GM18873 (cell line): ENCODE measurements at regions not wholly inside any gene's neighbourhood (a gene's known extent, or its start where the extent isn't known, plus 50 kb on each side); places are given as distances from the start of the nearest gene placed in this dataset.
"Not testable (repeated sequence)": the region's sequence is repeated elsewhere in the genome, so short reads cannot be mapped to it uniquely, and the experiment has no call there.

Source experiments
- ATAC-seq: cut with Tn5 transposase; IDR thresholded peaks from one replicate; pipeline ENCODE4 v1.9.1; 2021; ENCODE audit warnings: mild to moderate bottlenecking, moderate library complexity, moderate number of reproducible peaks; ENCODE audit not compliant: unreplicated experiment, low FRiP score

DNA sequence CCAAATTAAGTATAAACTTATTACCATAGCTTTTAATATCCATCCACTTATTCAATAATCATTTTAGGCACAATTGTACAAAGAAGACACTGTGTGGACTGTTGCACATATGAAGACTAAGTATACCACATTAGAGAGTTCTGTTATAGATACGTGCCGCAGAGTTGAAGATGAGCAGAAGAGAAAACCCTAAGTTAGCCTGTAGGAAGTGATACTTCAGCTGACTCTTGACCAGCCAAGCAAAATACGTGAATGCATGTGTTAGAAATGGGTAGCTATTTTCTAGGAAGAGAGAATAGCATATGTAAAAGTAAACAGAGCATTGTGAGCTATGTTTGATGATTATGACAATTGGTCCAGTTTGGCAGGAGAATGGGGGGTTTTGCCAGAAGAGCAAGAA is 272.0 kb upstream of the ATP11B start:
- no peak for ATAC-seq

DNA sequence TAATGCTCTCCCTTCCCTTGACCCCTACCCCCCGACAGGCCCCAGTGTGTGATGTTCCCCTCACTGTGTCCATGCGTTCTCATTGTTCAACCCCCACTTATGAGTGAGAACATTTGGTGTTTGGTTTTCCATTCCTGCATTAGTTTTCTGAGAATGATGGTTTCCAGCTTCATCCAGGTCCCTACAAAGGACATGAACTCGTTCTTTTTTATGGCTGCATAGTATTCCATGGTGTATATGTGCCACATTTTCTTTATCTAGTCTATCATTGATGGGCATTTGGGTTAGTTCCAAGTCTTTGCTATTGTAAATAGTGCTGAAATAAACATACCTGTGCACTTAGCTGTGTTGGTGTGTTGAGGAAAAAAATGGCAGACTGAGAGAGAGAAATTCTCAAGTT is 269.9 kb upstream of the ATP11B start:
- not testable (repeated sequence) for ATAC-seq

DNA sequence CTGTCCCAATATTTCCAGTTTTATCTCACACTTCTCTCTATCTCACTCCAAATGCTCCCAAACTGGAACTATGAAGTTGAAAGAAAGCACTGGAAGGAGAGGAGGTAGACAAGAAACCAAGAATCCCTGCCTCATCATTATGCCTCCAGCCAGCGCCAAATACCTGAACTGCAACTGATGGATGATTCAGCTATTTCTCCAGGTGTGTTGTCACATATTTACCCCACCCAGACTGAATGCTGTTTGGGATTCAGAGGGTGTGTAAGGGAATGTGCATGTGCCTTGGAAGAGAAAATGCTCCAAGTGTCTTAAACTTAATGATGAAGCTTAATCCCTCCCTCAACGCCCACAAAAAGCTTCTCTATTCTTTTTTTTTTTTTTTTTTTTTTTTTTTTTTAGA is 269.5 kb upstream of the ATP11B start:
- no peak for ATAC-seq

DNA sequence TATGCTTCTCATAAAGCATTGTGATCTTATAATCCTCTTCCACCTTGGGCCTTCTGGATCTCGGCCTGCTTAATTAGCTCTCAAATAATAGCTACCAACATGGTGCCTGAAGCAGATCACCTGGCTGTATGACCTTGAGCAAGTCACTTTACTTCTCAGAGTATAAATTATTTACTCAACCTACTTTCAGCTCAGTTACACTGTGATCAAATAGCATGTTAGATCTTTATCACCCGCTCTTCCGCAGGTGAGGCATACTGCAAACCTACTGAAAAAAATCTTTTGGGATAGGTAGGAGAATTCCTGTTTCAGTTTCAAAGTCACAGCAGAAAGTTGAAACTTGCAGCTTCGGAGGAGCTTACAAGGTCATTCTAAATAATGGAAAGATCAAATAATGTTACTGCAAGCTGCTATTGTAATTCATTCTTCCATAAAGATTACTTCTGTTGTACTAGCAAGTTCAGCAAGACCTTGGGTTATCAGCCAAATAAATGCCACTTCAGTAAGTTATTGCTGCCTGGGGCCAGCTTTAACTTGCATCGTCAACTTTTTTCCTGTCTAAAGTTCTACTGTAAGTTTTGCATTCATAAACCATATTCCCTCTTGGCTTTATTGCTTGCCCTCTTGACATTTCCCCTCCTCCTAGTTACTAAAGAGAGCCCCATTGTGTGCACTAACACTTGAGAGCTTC is 268.4 kb upstream of the ATP11B start:
- no peak for ATAC-seq

DNA sequence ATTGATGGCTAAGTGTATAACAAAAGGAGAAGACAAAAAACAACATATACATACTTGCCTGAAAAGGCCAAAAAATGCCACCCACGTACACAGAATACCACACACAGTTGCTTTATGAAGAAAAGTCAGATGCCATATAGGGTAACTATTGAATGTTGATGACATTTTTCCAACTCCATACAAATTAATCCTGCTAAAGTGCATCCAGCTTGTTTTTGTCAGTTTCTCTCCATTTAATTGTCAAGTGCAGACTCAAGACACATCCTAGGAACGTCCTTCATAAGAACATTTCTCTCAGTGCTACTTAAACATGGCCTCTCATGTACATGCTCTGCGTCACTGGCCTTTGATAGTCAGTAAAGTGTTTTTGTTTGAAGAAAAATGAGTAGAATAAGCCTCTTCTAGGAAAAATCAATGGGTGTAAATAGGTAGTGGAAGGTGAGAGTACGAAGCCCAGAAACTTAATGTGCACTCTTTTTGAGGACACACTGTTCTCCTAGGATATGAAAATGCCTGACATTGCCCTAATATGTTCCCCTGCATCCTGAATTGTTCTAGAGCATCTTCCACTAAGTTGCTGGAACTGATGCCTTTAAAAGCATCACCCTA is 267.4 kb upstream of the ATP11B start:
- no peak for ATAC-seq

DNA sequence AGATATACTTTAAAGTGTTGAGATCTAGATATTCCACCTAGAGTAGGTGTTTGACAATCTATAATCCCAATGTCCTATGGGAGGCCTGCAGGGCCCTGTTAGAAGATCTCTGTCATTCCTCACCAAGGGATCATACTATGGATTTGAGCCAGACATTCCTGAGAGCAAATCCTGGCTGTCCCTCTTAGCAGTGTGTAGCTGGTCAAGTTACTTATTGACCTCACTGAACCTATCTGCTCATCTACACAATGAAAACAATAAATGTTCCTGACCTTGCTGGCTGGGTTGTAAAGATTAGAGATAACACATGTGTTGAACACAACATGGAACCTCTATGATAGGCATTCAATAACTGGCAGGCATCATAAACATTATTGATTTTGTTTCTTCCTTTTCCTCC is 265.6 kb upstream of the ATP11B start:
- ATAC-seq: no peak

DNA sequence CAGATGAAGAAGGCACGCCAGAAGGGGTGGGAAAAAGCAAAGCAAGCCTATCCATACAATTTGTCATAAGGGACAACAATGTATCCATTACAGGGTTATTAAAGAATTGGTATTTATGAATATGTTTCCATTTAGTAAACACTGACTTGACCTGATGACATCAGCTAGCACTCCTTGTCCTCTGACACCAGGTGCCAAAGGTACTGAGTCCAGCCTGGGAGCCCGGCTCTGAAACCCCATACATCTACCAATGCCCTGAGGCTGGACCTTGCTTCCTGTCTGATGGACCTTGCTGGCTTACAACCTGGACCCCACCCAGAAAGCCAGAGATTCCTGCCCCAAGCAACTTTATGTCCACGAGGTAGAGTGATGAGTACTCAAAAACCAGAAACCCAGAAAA is 263.0 kb upstream of the ATP11B start:
- no peak for ATAC-seq

DNA sequence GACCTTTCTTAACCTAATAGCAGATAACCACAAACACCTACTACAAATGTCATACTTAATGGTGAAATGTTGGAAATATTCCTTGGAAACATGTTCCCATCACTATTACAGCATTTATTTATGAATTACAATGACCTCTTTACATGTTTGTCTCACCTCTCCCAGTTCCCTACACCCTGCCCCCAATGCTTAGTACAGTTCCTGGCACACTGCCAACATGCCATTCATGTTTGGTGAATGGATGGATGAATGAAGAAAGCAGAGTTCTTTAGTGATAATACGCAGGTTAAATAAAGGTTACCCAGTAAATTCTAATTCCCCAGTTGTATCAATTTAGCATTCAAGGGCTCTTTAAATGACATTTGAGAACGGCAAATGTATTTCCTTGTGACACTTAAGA is 259.9 kb upstream of the ATP11B start:
- no peak for ATAC-seq

DNA sequence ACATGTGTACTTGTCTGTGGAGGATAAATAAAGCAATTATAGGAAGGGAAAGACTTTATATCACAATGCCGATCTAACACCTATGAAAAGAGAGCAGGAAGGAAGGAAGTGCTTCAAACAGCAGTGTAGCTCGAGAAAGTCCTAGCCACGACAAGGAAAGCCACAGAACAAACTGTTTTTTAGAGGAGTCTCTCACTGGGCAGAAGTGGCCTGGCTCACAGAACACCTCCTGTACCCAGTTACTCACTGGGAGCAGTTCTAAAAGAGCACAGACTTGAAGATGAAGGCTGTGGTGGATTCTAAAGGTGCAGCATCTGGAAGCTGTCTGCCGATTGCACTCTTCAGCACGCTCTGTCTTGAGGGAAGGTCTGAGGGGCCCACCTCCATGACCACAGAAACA is 248.8 kb upstream of the ATP11B start:
- ATAC-seq: no peak

DNA sequence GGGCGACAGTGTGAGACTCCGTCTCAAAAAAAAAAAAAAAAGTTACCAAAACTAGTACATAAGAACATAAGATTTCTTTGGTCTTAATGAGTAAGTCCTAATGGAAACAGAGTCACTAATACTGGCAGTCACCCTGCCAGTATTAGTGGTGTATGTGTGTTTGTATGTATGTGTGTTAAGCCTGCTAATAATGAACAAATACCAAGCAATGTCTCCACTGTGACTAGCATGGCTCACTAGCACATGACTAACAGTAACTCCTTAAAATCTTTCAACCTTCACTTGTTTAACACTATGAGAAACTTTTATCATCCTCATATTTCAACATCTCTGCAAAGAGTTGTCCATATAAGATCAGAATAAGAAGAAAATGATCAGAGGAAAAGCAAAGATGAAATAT is 231.0 kb upstream of the ATP11B start:
- ATAC-seq: no peak

DNA sequence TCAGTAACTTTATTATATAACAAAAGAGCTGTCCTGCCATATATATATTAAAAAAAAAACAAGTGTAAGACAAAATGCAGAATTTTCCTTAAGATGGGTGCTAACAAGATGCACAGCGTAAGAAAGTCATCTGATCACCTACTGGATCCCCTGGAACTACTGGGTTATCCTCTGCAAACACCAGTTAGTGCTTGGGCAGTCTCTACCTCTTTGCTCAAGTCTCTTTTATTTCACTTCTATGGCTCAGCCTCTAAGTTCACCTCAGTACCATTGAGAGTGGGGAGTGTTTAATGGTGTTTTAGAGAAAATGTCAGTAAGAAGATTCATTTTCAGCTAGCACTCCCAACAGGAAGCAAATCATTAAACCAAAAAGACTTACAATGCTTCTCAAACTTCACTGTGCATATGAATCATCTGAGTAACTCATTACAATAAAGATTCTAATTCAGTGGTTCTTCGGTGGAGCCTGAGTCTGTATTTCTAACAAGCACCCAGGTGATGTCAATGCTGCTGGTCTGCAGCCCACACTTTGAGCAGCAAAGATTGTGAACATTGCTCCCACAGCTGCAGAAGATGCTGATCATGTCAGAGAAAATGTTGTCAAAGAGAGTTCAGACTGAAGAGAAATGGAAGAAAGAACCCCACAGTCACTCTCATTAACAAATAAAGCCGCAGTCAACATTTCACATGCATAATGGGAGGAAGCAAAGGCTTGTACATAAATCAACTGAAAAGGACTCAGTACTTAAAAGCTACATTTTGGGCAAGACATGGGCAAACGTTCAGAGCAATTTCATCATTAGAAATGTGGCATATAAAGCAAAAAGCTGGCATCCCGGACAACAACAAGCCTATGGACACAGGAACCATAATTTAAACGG is 227.1 kb upstream of the ATP11B start:
- ATAC-seq: no peak

DNA sequence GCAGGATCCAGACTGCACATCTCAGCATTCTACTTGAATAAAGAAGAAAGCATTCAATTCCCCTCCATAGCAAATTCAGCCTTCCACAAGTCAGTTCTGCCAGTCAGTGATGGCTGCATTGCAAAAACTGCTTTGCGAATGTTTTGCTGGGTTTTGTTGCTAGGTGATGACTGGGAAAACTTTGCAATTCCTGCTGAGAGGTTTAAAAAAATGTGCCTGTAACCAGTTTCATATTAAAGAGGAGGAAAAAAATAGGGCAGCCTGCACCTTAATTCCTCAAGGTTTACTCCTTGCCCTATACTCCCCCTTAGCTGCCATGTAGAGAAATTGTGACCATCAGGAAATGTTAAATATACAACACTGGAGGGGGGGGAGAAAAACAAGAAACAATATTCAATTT is 225.6 kb upstream of the ATP11B start:
- ATAC-seq: no peak

DNA sequence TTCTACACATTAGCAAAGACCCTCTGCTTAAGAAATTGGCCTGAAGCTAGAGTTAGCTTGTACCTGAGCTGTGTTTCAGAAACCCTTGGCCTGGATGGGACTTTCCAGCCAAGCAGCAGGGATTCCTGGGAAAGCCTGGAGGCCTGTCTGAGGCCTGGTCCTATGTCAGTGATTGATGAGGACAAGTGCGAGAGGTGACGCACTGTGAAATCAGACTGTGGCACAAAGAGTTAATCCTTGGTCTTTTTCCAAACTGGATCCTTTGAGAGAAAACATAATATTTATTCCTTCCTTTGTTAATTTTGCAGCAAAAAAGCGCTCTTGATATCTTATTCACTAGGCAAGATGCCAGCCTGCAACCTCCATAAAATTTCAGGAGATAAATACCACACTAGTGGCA is 225.0 kb upstream of the ATP11B start:
- ATAC-seq: no peak

DNA sequence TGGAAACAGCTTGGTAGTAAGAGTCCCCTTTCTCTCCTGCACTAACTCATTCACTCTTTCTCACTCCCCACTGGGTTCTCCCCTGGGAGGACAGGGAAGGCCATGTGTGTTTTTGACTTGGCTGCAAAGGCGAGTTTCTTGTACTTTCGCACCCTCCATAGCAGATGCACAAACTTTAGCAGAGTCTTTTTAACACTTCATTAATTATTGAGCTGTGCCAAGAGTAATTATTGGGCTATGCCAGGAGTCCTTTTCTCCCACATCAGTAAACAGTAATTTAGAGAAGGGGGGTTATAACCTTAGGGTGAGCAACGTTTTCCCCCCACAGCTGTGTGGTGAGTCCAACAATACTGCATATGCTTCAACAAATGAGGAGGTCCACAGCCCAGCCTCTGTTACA is 224.4 kb upstream of the ATP11B start:
- no peak for ATAC-seq

DNA sequence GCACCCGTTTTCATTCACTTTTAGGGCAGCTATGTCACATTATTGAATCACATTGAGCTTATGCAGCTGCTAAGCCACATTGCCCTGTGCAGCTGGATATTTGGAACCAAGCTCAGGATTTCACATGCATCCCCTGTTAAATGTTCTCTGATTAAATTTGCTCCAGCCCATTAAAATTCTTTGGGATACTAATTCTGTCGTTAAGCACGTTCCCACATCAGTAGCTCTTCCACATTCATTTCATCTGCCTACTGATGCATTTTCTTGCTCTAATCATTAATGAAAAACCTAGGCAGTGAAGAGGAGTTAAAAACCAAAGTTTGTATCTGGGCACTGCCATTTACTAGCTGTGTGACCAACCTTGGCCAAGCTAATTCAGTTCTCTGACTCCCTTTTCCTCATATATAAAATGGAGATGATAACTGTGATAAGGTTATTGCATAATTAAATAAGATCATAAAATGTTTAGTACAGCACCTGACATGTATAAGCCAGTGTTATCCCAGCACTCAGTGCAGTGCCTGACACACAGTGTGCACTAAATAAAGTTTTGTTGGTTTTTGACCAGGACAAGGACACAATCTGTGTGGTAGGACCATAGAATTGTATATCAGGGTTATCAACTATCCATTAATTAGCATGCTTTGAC is 222.2 kb upstream of the ATP11B start:
- ATAC-seq: no peak

DNA sequence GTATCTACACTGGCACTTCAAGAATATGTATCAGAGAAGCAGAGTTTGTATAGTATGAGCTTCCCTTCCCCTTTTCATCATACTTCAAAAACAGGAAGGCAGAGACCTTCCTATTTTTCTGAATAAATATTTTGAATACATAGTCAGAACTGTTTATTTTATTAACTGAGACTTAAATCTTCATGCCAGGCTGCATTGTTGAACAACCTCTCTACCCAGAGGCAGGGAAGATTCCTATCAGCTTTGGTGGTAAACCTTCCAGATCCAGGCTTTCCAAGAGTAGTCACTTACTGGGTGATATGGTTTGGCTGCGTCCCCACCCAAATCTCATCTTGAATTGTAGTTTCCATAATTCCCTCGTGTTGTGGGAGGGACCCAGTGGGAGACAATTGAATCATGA is 217.4 kb upstream of the ATP11B start:
- ATAC-seq: no peak

DNA sequence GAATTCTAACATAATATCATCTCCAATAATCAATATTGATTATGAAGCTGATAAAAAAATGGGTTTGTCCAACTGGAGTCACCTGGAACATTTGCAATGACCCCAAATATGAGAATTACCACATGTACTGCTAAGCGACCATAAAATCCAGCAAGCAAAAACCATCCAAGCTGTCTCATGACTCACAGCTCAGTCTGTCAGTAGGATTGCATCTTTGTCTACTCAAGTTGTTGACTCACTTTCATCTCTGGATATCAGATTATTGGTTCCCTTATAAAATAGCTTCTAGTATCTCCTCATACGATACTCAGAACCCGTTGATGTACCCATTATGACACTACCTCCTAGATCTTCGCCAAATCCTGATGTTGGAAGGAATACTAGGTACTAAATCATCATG is 209.8 kb upstream of the ATP11B start:
- no peak for ATAC-seq

DNA sequence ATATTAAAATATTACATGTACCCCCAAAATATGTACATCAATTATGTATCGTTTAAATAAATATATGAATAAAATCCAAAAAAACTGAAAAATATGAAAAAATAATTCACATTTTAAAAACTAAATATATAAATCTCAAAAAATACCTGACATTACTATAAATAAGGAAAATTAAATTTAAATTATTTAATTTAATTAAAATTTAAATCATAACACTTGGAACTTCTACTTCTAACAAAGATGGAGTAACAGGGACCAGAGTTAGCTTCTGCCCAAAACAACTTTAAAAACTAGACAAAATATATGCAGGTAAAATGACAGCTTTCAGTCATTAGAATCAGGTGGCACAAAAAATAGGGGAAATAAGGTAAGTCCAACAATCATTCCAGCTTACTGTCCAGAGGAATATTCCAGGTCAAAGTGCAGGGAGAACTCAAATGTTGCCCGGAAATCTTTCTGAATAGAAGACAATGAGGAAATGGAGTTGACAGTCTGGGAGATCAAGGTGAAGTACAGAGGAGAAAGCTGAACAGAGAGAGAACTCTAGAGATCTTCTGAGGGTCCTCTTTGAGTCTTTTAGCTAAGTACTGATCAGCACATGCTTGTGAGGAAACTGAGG is 207.7 kb upstream of the ATP11B start:
- no peak for ATAC-seq

DNA sequence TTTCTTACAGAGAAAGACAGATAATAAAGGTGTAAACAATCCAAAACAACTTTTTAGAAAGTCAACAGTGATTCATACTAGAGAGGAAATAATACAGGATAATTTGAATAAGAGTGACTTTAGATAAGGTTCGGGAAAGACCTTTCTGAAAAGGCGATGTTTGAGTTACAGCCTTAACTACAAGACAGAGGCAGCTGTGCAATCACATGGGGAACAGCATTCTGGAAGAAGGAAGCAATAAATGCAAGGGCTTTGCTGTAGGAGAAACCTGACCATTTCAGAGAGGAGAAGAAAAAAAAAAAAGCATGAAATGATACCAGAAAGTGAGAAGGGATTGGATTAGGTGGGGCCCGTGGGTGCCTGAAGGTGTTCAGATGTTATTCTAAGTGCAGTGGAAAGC is 200.6 kb upstream of the ATP11B start:
- ATAC-seq: no peak

DNA sequence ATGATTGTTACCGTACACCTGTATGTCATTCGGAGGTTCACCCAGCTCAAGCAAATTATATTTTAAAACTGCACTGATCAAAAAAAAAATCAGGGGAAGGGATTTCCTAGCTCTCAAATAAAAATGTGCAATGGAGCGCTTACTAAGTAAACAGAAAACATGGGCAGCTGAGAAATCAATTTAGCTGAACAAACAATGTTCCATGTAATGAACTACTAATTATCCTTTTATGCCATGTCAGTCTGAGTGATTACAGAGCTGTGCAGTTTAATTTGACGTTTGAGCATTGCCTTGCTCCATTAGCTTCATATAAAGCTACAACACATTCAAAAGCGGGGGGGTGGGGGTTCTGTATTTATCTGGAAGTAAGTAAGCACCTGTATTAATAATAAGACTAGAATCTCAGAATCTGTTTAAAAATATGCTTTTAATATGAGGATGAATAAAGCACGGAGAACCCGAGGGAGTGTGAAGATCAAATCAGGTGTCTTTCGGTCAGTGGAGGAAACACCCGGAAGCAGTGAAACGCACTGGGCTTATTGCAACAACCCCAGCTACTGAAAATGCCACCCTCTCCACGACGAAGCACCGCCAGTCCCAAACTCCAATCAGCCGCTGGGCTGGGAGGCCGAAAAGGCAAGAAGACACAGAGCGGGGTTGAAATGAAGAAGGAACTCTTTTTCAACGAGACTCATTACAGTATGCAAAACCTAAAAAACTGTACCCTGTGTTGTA is 196.5 kb upstream of the ATP11B start:
- ATAC-seq: no peak
